SK-N-MC (cell line): ENCODE measurements at regions not wholly inside any gene's neighbourhood (a gene's known extent, or its start where the extent isn't known, plus 50 kb on each side); places are given as distances from the start of the nearest gene placed in this dataset.

ENCODE experiments used
- EZH2 ChIP-seq: fragments of 200-600 bp; sonication (generic); IDR thresholded peaks from one replicate; pipeline ENCODE4 v1.6.1; 2017; ENCODE audit warnings: antibody characterized with exemption
- POLR2AphosphoS5 ChIP-seq: IDR thresholded peaks from 2 replicates; pipeline ENCODE4 v1.6.1; 2012; ENCODE audit warnings: mild to moderate bottlenecking, low read depth, low read length, borderline replicate concordance

DNA sequence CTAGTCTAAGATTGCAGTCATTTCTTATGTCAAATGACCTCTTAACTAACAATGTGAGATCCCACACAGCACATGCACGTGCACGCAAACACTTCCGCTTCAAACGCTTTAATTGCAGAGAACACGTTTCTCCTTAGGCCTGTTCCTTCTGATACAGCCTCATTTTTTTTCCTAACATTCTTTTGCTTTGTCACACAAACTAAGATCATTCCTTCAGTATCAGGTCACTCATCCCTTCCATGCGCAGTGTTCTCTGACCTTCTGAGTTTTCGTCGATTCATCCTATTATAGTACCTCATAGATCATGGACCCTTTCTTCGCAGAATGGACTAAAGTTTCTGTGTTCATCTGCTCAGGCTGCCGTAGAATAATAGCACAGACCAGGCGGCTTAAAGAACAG lies 327.1 kb upstream of the CDH19 start:
- TF ChIP-seq EZH2 (no peak), POLR2AphosphoS5 (no peak)
